ENCODE measurements at regions not wholly inside any gene's neighbourhood (a gene's known extent, or its start where the extent isn't known, plus 50 kb on each side); places are given as distances from the start of the nearest gene placed in this dataset.

DNA sequence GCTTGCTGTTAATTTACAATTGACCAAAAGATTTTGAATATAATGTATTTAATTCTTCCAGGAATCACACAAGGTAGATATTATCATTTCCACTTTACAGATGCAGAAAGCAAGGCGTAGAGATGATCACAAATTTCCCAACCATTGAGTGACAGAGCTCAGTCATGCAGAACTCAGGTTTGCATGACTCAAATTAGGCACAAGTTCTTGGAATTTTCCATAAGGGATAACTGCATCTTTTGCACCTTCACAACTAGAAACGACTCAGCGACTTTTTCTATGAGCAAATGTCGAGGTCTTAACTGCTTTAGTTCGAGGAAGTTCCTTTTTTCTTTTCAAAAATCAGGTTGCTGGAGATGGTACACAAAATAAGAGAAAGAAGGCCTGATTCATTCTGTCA lies 265.5 kb upstream of the PAPPA start:
- TF ChIP-seq EZH2 (IDR thresholded peaks at IDR 0.05; ENCODE audit: insufficient read depth, poor library complexity, severe bottlenecking) (no peak), EZH2phosphoT487 (IDR thresholded peaks at IDR 0.05; ENCODE audit: insufficient read depth, low read depth) (no peak)
